ENCODE measurements at regions not wholly inside any gene's neighbourhood (a gene's known extent, or its start where the extent isn't known, plus 50 kb on each side); places are given as distances from the start of the nearest gene placed in this dataset.
"Not testable (repeated sequence)": the region's sequence is repeated elsewhere in the genome, so short reads cannot be mapped to it uniquely, and the experiment has no call there.

DNA sequence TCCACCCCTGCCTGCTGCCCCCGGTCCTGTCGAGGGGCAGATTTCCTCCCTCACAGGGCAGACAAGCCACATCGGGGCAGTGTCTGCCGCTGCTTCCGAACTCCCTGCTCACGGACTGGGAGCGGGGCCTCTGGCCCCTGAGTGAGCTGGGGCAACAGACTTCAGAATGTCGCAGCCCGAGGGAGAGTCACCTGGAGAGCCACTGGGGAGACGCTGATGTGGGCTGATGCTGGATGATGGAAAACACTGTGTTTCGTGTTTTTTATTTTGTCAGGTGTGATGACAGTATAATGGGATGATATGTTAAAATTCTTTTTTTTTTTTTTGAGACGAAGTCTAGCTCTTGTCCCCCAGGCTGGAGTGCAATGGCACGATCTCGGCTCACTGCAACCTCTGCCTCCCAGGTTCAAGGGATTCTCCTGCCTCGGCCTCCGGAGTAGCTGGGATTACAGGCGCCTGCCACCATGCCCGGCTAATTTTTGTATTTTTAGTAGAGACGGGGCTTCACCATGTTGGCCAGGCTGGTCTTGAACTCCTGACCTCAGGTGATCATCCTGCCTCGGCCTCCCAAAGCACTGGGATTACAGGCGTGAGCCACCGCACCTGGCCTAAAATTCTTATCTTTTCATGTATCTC lies 52.1 kb upstream of the SEPTIN5 start:
- DNase-seq (ENCODE audit: low spot score) = not testable (repeated sequence)

DNA sequence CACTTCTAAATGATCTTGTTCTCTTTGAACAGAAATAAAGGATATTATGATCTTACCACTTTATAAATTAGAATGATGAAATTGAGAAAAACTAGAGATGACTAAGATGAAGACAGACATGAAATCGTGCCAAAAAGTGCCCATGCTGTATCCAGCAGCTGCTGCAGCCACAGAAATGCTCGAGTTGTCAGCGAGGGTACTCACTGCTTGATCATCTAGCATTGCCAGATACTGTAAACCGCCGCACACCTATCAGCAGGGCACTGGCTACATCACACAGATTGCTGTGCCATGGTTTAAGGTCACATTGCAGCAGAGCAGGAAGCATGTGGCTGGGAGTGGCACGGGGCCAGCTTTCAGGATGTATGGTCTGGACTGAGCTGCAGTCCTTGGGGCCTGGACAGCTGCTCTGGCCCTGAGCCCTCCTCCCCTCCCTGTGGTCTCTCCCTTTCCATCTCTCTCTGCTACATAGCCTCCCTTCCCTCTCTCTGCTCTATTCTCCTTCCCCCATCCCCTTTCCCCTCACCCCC lies 51.0 kb upstream of the SEPTIN5 start:
- DNase-seq (ENCODE audit: low spot score) = peak; percentile 34

DNA sequence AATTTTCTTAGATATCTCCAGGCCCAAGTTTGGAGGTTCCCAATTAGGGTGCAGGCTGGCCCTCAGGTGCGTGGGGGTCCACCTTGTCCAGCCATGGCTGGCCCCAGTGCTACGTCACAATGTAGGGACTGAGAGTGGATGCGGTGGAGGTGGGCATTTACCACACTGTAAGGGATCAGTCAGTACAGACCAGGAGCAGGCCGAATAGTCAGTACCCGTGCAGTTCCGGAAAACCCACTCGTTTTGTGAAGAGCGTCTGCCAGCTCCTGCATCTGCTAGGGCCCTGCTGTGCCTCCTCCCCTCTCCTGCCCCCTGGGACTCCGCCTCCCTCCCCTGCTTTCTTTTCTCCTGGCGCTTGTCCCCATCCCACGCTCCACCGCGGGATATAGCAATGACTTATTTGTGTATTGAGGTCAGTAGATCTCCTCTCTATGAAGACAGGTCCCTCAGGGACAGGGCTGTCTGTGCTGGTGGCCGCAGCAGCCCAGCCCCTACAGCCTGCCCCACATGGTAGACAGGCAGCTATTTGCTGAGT lies 50.4 kb upstream of the SEPTIN5 start:
- no peak for DNase-seq (ENCODE audit: low spot score)

DNA sequence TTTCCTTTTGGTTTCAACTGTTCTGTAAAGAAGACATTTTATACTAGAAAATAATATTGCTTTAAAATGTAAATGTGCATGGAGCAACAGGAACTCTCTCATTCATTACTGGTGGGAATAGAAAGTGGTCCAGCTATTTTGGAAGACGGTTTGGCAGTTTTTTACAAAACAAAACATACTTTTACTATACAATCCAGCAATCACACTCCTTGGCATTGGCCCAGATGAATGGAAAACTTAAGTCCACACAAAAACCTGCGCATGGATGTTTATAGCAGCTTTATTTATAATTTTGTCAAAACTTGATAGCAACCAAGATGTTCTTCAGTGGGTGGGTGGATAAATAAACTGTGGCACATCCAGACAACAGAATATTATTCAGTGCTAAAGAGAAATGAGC lies 49.9 kb upstream of the SEPTIN5 start:
- DNase-seq (ENCODE audit: low spot score) = no peak

All from kidney capillary endothelial cell (primary cell).